Caco-2 (cell line): ENCODE measurements at regions not wholly inside any gene's neighbourhood (a gene's known extent, or its start where the extent isn't known, plus 50 kb on each side); places are given as distances from the start of the nearest gene placed in this dataset.
A peak's percentile ranks its signal among the peaks of the same experiment; 100 is the strongest.

Experiments used
- BruUV-seq: library from RNA; stranded (reverse); fragments of 400-500 nt; replicated peaks from 2 replicates; lab custom pipeline; 2021; lab: Mats Ljungman, UMichigan
- CTCF ChIA-PET: fragments of 300-600 bp; sonication (Branson Sonifier 250); formaldehyde crosslinking; loops from one replicate; lab custom pipeline; 2022; ENCODE audit warnings: antibody characterized with exemption; lab: Charles Lee
- POLR2A ChIA-PET: fragments of 300-600 bp; sonication (Branson Sonifier 250); formaldehyde crosslinking; loops from one replicate; lab custom pipeline; 2022; ENCODE audit warnings: antibody characterized with exemption; lab: Charles Lee
- DNase-seq, 2 experiments: peaks; one replicate each; pipeline versions ENCODE4 v3.0.0 to v3.0.0-alpha.2; 2020 to 2022
- H3K27me3 ChIP-seq: replicated peaks from 2 replicates; pipeline ENCODE4 v1.6.0; 2011; ENCODE audit warnings: low read length; ENCODE audit not compliant: control insufficient read depth, insufficient read depth
- H3K36me3 ChIP-seq: 2 replicates; pipeline ENCODE4 v1.5.1; 2011; ENCODE audit warnings: low read length; ENCODE audit not compliant: control insufficient read depth, insufficient read depth
- H3K4me1 ChIP-seq: fragments of 250-450 bp; sonication (Bioruptor Pico); 2 replicates; pipeline ENCODE4 v1.5.1; 2020; ENCODE audit warnings: mild to moderate bottlenecking
- H3K4me3 ChIP-seq: 2 replicates; pipeline ENCODE4 v1.5.1; 2011; ENCODE audit warnings: low read depth, mild to moderate bottlenecking, control low read depth, low read length
- H3K9me3 ChIP-seq: fragments of 250-450 bp; sonication (Bioruptor Pico); 2 replicates; pipeline ENCODE4 v1.5.1; 2020; ENCODE audit warnings: mild to moderate bottlenecking, moderate library complexity
- H3K27ac Mint-ChIP-seq: one replicate; pipeline ENCODE4 v1.8.0; 2022; ENCODE audit warnings: mixed read lengths; ENCODE audit not compliant: unreplicated experiment
- H3K27me3 Mint-ChIP-seq: one replicate; pipeline ENCODE4 v1.8.0; 2022; ENCODE audit warnings: mixed read lengths; ENCODE audit not compliant: insufficient read depth, unreplicated experiment
- H3K36me3 Mint-ChIP-seq: one replicate; pipeline ENCODE4 v1.8.0; 2022; ENCODE audit warnings: mild to moderate bottlenecking, mixed read lengths; ENCODE audit not compliant: insufficient read depth, unreplicated experiment
- H3K4me1 Mint-ChIP-seq: one replicate; pipeline ENCODE4 v1.8.0; 2022; ENCODE audit warnings: low read depth, mixed read lengths; ENCODE audit not compliant: unreplicated experiment
- H3K4me3 Mint-ChIP-seq: one replicate; pipeline ENCODE4 v1.8.0; 2022; ENCODE audit warnings: mild to moderate bottlenecking, moderate library complexity, mixed read lengths; ENCODE audit not compliant: unreplicated experiment
- H3K9me3 Mint-ChIP-seq: one replicate; pipeline ENCODE4 v1.8.0; 2022; ENCODE audit warnings: mixed read lengths; ENCODE audit not compliant: unreplicated experiment
- CTCF ChIP-seq, 2 experiments: fragments of 200-600 bp in 1 of 2; IDR thresholded peaks; 1 replicate in 1 of 2; 2 replicates in 1 of 2; pipeline versions ENCODE4 v1.5.1 to v1.8.0; 2011 to 2022; ENCODE audit warnings: antibody characterized with exemption in 1 of 2, control low read depth in 1 of 2, inconsistent platforms in 1 of 2, low read depth in 1 of 2, low read length in 1 of 2, mild to moderate bottlenecking in 1 of 2, moderate library complexity in 1 of 2; ENCODE audit not compliant: insufficient read depth in 1 of 2, severe bottlenecking in 1 of 2, unreplicated experiment in 1 of 2
- intact Hi-C: fragments of 100-400 bp; cut with micrococcal nuclease; formaldehyde crosslinking; loops from one replicate; pipeline ENCODE4 v1.10.0; 2022; ENCODE audit not compliant: unreplicated experiment

- no peaks in the 10 kb centered on the region for H3K9me3 ChIP-seq
- Mint-ChIP-seq H3K4me3 (no peak overlapping the region), H3K36me3 (no peaks in the 10 kb centered on the region), H3K9me3 (no peaks in the 10 kb centered on the region), H3K27ac (no peak overlapping the region), H3K27me3 (no peaks in the 10 kb centered on the region), H3K4me1 (peaks cover 8% of the 10 kb centered on the region)
- H3K36me3 ChIP-seq, result no peaks in the 10 kb centered on the region
- ChIA-PET CTCF (no interaction called here), POLR2A (no interaction called here)
- peaks cover 50% of the 10 kb centered on the region for H3K4me1 ChIP-seq
- BruUV-seq, result no TSS peak
- no peak for DNase-seq
- TF ChIP-seq CTCF (IDR thresholded peaks at IDR 0.05; ENCODE audit: insufficient read depth in 1 of 2, low read depth in 1 of 2, low read length in 1 of 2, severe bottlenecking in 1 of 2, unreplicated experiment in 1 of 2), result no peak
- H3K27me3 ChIP-seq, result no peaks in the 10 kb centered on the region
- intact Hi-C loops, result no loop called here
- H3K4me3 ChIP-seq, result no peak overlapping the region
These were observed 454.8 kb downstream of the SHQ1 start for GRCh38 chr3:72393455-72393854.

GRCh38 chr3:72391659-72392058 lies 456.6 kb downstream of the SHQ1 start:
- Histone ChIP-seq H3K9me3 (no peaks in the 10 kb centered on the region), H3K36me3 (no peaks in the 10 kb centered on the region), H3K4me1 (peaks cover 57% of the 10 kb centered on the region), H3K27me3 (no peaks in the 10 kb centered on the region), H3K4me3 (no peak overlapping the region)
- DNase-seq, result no peak
- no peak overlapping the region for H3K27ac Mint-ChIP-seq
- no peaks in the 10 kb centered on the region for H3K27me3 Mint-ChIP-seq
- H3K4me1 Mint-ChIP-seq, result peaks cover 23% of the 10 kb centered on the region
- TF ChIP-seq CTCF (IDR thresholded peaks at IDR 0.05; ENCODE audit: insufficient read depth in 1 of 2, low read depth in 1 of 2, low read length in 1 of 2, severe bottlenecking in 1 of 2, unreplicated experiment in 1 of 2), result no peak
- ChIA-PET POLR2A (interaction anchor here (1.0 kb wide), 1 partner anchor 56 kb away, joined by 3 read pairs; no protein-coding TSS in a partner anchor), CTCF (interaction anchor here (0.6 kb wide), 1 partner anchor 61 kb away, joined by 3 read pairs; no protein-coding TSS in a partner anchor)
- H3K36me3 Mint-ChIP-seq, result no peaks in the 10 kb centered on the region
- no peaks in the 10 kb centered on the region for H3K9me3 Mint-ChIP-seq
- no peak overlapping the region for H3K4me3 Mint-ChIP-seq
- intact Hi-C loops, result loop anchor here (1.0 kb wide), 1 partner anchor 8 kb away; no protein-coding TSS in a partner anchor
- no TSS peak for BruUV-seq

GRCh38 chr3:72390841-72391240 lies 457.4 kb downstream of the SHQ1 start:
- no peaks in the 10 kb centered on the region for H3K9me3 ChIP-seq
- POLR2A ChIA-PET, result interaction anchor here (1.0 kb wide), 1 partner anchor 57 kb away, joined by 3 read pairs; no protein-coding TSS in a partner anchor

More at GRCh38 chr3:72390841-72391240, 457.4 kb downstream of the SHQ1 start:
- Mint-ChIP-seq H3K4me3 (no peak overlapping the region), H3K36me3 (peaks cover 7% of the 10 kb centered on the region), H3K27ac (no peak overlapping the region), H3K27me3 (no peaks in the 10 kb centered on the region), H3K4me1 (peaks cover 26% of the 10 kb centered on the region), H3K9me3 (no peaks in the 10 kb centered on the region)
- CTCF ChIA-PET, result interaction anchor here (0.6 kb wide), 1 partner anchor 62 kb away, joined by 3 read pairs; no protein-coding TSS in a partner anchor
- BruUV-seq, result no TSS peak
- peaks cover 65% of the 10 kb centered on the region for H3K4me1 ChIP-seq
- H3K36me3 ChIP-seq, result no peaks in the 10 kb centered on the region
- TF ChIP-seq CTCF (IDR thresholded peaks at IDR 0.05; ENCODE audit: insufficient read depth in 1 of 2, low read depth in 1 of 2, low read length in 1 of 2, severe bottlenecking in 1 of 2, unreplicated experiment in 1 of 2), result no peak
- peak in 1 of 2 experiments; percentile 9 for DNase-seq
- H3K4me3 ChIP-seq, result no peak overlapping the region
- no peaks in the 10 kb centered on the region for H3K27me3 ChIP-seq
- intact Hi-C loops, result loop anchor here (1.0 kb wide), 1 partner anchor 8 kb away; no protein-coding TSS in a partner anchor
